Endothelial cell of umbilical vein (primary cell): ENCODE measurements at regions not wholly inside any gene's neighbourhood (a gene's known extent, or its start where the extent isn't known, plus 50 kb on each side); places are given as distances from the start of the nearest gene placed in this dataset.

ENCODE experiments used
- BruUV-seq: library from RNA; stranded (reverse); fragments of 400-500 nt; replicated peaks from 2 replicates; lab custom pipeline; 2021; lab: Mats Ljungman, UMichigan
- CTCF ChIA-PET: fragments of 300-600, 350-600 bp; sonication (Branson Sonifier 250); formaldehyde crosslinking; loops from one replicate; lab custom pipeline; 2021; ENCODE audit warnings: antibody characterized with exemption, inconsistent platforms; lab: Charles Lee
- POLR2A ChIA-PET: fragments of 300-600, 350-600 bp; sonication (Branson Sonifier 250); formaldehyde crosslinking; loops from one replicate; lab custom pipeline; 2021; ENCODE audit warnings: antibody characterized with exemption, inconsistent platforms; lab: Charles Lee
- DNase-seq: peaks from one replicate; pipeline ENCODE4 v3.0.0-alpha.2; 2011; ENCODE audit warnings: low read depth, low spot score
- FAIRE-seq: peaks from 2 replicates; lab custom pipeline; 2011; peaks lifted over from hg19 to GRCh38; lab: Jason Lieb, UNC
- H2AFZ ChIP-seq: 2 replicates; pipeline ENCODE4 v1.6.0; 2012; ENCODE audit warnings: low read depth, low read length, control low read depth, inconsistent platforms
- H3K27ac ChIP-seq: 2 replicates; pipeline ENCODE4 v1.5.1; 2011; ENCODE audit warnings: low read depth, mild to moderate bottlenecking, control low read depth, low read length, moderate library complexity; ENCODE audit not compliant: insufficient read depth
- H3K27me3 ChIP-seq, 2 experiments: 2 replicates each; pipeline versions ENCODE4 v1.6.0 to v1.6.1; 2011; ENCODE audit warnings: low read length in 2 of 2, mixed read lengths in 1 of 2; ENCODE audit not compliant: control insufficient read depth in 2 of 2, insufficient read depth in 2 of 2
- H3K36me3 ChIP-seq, 2 experiments: 2 replicates in 1 of 2; 3 replicates in 1 of 2; pipeline ENCODE4 v1.5.1; 2011; ENCODE audit warnings: low read length in 2 of 2, mild to moderate bottlenecking in 1 of 2, moderate library complexity in 1 of 2; ENCODE audit not compliant: control insufficient read depth in 2 of 2, insufficient read depth in 2 of 2; ENCODE audit errors: extremely low read depth in 1 of 2
- H3K4me1 ChIP-seq: 3 replicates; pipeline ENCODE4 v1.5.1; 2011; ENCODE audit warnings: mild to moderate bottlenecking, low read length; ENCODE audit not compliant: control insufficient read depth, insufficient read depth; ENCODE audit errors: extremely low read depth
- H3K4me2 ChIP-seq: 2 replicates; pipeline ENCODE4 v1.6.1; 2011; ENCODE audit warnings: low read length, control low read depth, mixed read lengths; ENCODE audit not compliant: insufficient read depth
- H3K4me3 ChIP-seq, 3 experiments: fragments of 200-600 bp in 1 of 3; sonication (generic), shearing (Covaris generic) in 1 of 3; replicated peaks in 1 of 3; 2 replicates each; pipeline ENCODE4 v1.5.1; 2011 to 2016; ENCODE audit warnings: control low read depth in 3 of 3, low read length in 3 of 3, mild to moderate bottlenecking in 2 of 3, inconsistent platforms in 1 of 3, low read depth in 1 of 3, moderate library complexity in 1 of 3; ENCODE audit not compliant: insufficient read depth in 1 of 3
- H3K79me2 ChIP-seq: 2 replicates; pipeline ENCODE4 v1.6.0; 2012; ENCODE audit warnings: low read length, inconsistent platforms; ENCODE audit not compliant: control insufficient read depth, insufficient read depth
- H3K9ac ChIP-seq: replicated peaks from 2 replicates; pipeline ENCODE3; 2011; ENCODE audit warnings: low read length, control low read depth; ENCODE audit not compliant: insufficient read depth; ENCODE audit errors: extremely low read depth
- H3K9me1 ChIP-seq: replicated peaks from 3 replicates; pipeline ENCODE4 v1.6.0; 2011; ENCODE audit warnings: mild to moderate bottlenecking, low read length; ENCODE audit not compliant: control insufficient read depth, insufficient read depth; ENCODE audit errors: extremely low read depth
- H3K9me3 ChIP-seq: replicated peaks from 2 replicates; pipeline ENCODE4 v1.5.1; 2012; ENCODE audit warnings: low read length, inconsistent platforms; ENCODE audit not compliant: control insufficient read depth, insufficient read depth
- H4K20me1 ChIP-seq: replicated peaks from 2 replicates; pipeline ENCODE3; 2011; ENCODE audit warnings: mild to moderate bottlenecking, low read length; ENCODE audit not compliant: control insufficient read depth, insufficient read depth; ENCODE audit errors: extremely low read depth
- CTCF ChIP-seq, 2 donors: IDR thresholded peaks; 1 replicate in 1 of 2; 2 replicates in 1 of 2; pipeline ENCODE4 v1.5.1; 2011; ENCODE audit warnings: low read length in 2 of 2, mild to moderate bottlenecking in 2 of 2, moderate library complexity in 2 of 2, control low read depth in 1 of 2, inconsistent platforms in 1 of 2, low read depth in 1 of 2; ENCODE audit not compliant: insufficient read depth in 1 of 2; ENCODE audit errors: extremely low read depth in 1 of 2
- EZH2 ChIP-seq: IDR thresholded peaks from 2 replicates; pipeline ENCODE4 v1.6.1; 2012; ENCODE audit warnings: borderline replicate concordance, low read depth, mild to moderate bottlenecking, moderate library complexity, low read length, inconsistent platforms; ENCODE audit not compliant: severe bottlenecking
- FOS ChIP-seq: IDR thresholded peaks from 2 replicates; pipeline ENCODE4 v1.6.1; 2011; ENCODE audit warnings: mild to moderate bottlenecking, low read length, moderate library complexity, borderline replicate concordance; ENCODE audit not compliant: insufficient read depth
- GATA2 ChIP-seq: IDR thresholded peaks from 2 replicates; pipeline ENCODE4 v1.7.0; 2011; ENCODE audit warnings: low read depth, mild to moderate bottlenecking, moderate library complexity, mixed read lengths, low read length; ENCODE audit not compliant: insufficient read length, insufficient read depth
- JUN ChIP-seq: IDR thresholded peaks from 2 replicates; pipeline ENCODE4 v1.6.1; 2011; ENCODE audit warnings: borderline replicate concordance, low read depth; ENCODE audit not compliant: insufficient read length, insufficient read depth
- MAX ChIP-seq: IDR thresholded peaks from 2 replicates; pipeline ENCODE4 v1.6.1; 2011; ENCODE audit not compliant: insufficient read depth, insufficient read length
- MYC ChIP-seq: IDR thresholded peaks from one replicate; pipeline ENCODE4 v1.6.1; 2011; ENCODE audit warnings: mild to moderate bottlenecking, low read depth, low read length
- POLR2A ChIP-seq: IDR thresholded peaks from 2 replicates; pipeline ENCODE4 v1.6.1; 2012; ENCODE audit warnings: low read depth, mild to moderate bottlenecking, control low read depth, low read length
- POLR2AphosphoS5 ChIP-seq: IDR thresholded peaks from 2 replicates; pipeline ENCODE4 v1.6.1; 2012; ENCODE audit warnings: low read depth, mild to moderate bottlenecking, control low read depth, low read length, moderate library complexity; ENCODE audit not compliant: insufficient read depth
- dilution Hi-C: fragments of 300-500 bp; cut with MboI; formaldehyde crosslinking; loops from one replicate; pipeline ENCODE4 v1.15.0; 2019; ENCODE audit warnings: low sequenced_read_pairs; ENCODE audit not compliant: extremely low pct_ligation_motif_present
- intact Hi-C: fragments of 100-400 bp; cut with micrococcal nuclease; formaldehyde crosslinking; loops from one replicate; pipeline ENCODE4 v1.10.0; 2022

GRCh38 chr14:22508150-22508457, 80.9 kb downstream of the DAD1 start:
- BruUV-seq, result no TSS peak
- intact Hi-C loops, result no loop called here
- Histone ChIP-seq H3K9me3 (no peaks in the 10 kb centered on the region), H3K9ac (no peak overlapping the region), H3K4me2 (no peak overlapping the region), H3K36me3 (no peaks in the 10 kb centered on the region), H3K4me3 (no peak overlapping the region), H4K20me1 (no peaks in the 10 kb centered on the region), H2AFZ (no peak overlapping the region), H3K27me3 (no peaks in the 10 kb centered on the region), H3K4me1 (peaks cover 10% of the 10 kb centered on the region), H3K27ac (no peak overlapping the region), H3K79me2 (no peaks in the 10 kb centered on the region), H3K9me1 (no peaks in the 10 kb centered on the region)
- FAIRE-seq, result no peak
- POLR2A ChIA-PET, result no interaction called here
- dilution Hi-C loops, result no loop called here
- no peak for TF ChIP-seq CTCF (IDR thresholded peaks at IDR 0.05; ENCODE audit: extremely low read depth in 1 of 2, insufficient read depth in 1 of 2, low read depth in 1 of 2, low read length in 2 of 2)
- no peak for TF ChIP-seq JUN
- no peak for TF ChIP-seq POLR2A
- no peak for TF ChIP-seq MAX
- TF ChIP-seq GATA2, result no peak
- TF ChIP-seq POLR2AphosphoS5, result no peak
- TF ChIP-seq FOS, result no peak
- no peak for TF ChIP-seq EZH2
- no peak for TF ChIP-seq MYC
- CTCF ChIA-PET, result no interaction called here
- no peak for DNase-seq
